GM12878 (cell line): ENCODE measurements at regions not wholly inside any gene's neighbourhood (a gene's known extent, or its start where the extent isn't known, plus 50 kb on each side); places are given as distances from the start of the nearest gene placed in this dataset.

Experiments used
- ATAC-seq: fragments of 200-7000 bp; cut with Tn5 transposase; 3 replicates; pipeline ENCODE4 v1.9.1; 2020; ENCODE audit warnings: mild to moderate bottlenecking, moderate library complexity
- BruUV-seq: library from RNA; stranded (reverse); fragments of 400-500 nt; replicated peaks from 2 replicates; lab custom pipeline; 2021; lab: Mats Ljungman, UMichigan
- CTCF ChIA-PET: fragments of 300-600 bp; sonication (Branson Sonifier 250); formaldehyde crosslinking; extraction: SDS; loops from one replicate; lab custom pipeline; 2021; ENCODE audit warnings: inconsistent platforms; lab: Yijun Ruan, JAX
- POLR2A ChIA-PET: fragments of 350-600 bp; formaldehyde crosslinking; extraction: SDS; loops from one replicate; lab custom pipeline; 2021; ENCODE audit warnings: inconsistent platforms; lab: Charles Lee
- RAD21 ChIA-PET: fragments of 300-600 bp; sonication (Branson Sonifier 250); formaldehyde crosslinking; loops from one replicate; lab custom pipeline; 2023; ENCODE audit warnings: antibody characterized with exemption; ENCODE audit not compliant: unreplicated experiment; lab: Charles Lee
- SMC1A ChIA-PET: fragments of 300-600 bp; sonication (Branson Sonifier 250); formaldehyde crosslinking; loops from one replicate; lab custom pipeline; 2023; ENCODE audit not compliant: unreplicated experiment, uncharacterized antibody; lab: Charles Lee
- DNase-seq: peaks from one replicate; pipeline ENCODE4 v3.0.0-alpha.2; 2011; ENCODE audit warnings: low read depth, low spot score
- FAIRE-seq: peaks from 3 replicates; lab custom pipeline; 2011; peaks lifted over from hg19 to GRCh38; lab: Jason Lieb, UNC
- H2AFZ ChIP-seq: 2 replicates; pipeline ENCODE4 v1.6.0; 2011; ENCODE audit warnings: low read depth, low read length, control low read depth; ENCODE audit not compliant: control insufficient read depth
- H3K27ac ChIP-seq: 2 replicates; pipeline ENCODE4 v1.5.1; 2011; ENCODE audit warnings: control low read depth; ENCODE audit not compliant: control insufficient read depth, insufficient read depth
- H3K27me3 ChIP-seq, 2 experiments: replicated peaks in 1 of 2; 2 replicates each; pipeline versions ENCODE4 v1.6.0 to v1.6.1; 2011; ENCODE audit warnings: low read length in 1 of 2; ENCODE audit not compliant: control insufficient read depth in 2 of 2, insufficient read depth in 2 of 2
- H3K36me3 ChIP-seq, 2 experiments: 2 replicates each; pipeline ENCODE4 v1.5.1; 2011; ENCODE audit warnings: low read length in 1 of 2; ENCODE audit not compliant: control insufficient read depth in 2 of 2, insufficient read depth in 2 of 2
- H3K4me1 ChIP-seq: 2 replicates; pipeline ENCODE4 v1.6.1; 2011; ENCODE audit warnings: mild to moderate bottlenecking, low read length, moderate library complexity, mixed read lengths; ENCODE audit not compliant: control insufficient read depth, insufficient read depth
- H3K4me2 ChIP-seq: 2 replicates; pipeline ENCODE4 v1.6.0; 2011; ENCODE audit warnings: control low read depth; ENCODE audit not compliant: control insufficient read depth, insufficient read depth
- H3K4me3 ChIP-seq: fragments of 200-600 bp; sonication (generic); 2 replicates; pipeline ENCODE4 v1.5.1; 2016
- H3K79me2 ChIP-seq: 2 replicates; pipeline ENCODE4 v1.6.0; 2011; ENCODE audit warnings: low read length; ENCODE audit not compliant: control insufficient read depth, insufficient read depth
- H3K9ac ChIP-seq: 2 replicates; pipeline ENCODE4 v1.8.0; 2011; ENCODE audit warnings: low read length, control low read depth, mixed read lengths; ENCODE audit not compliant: control insufficient read depth, insufficient read depth
- H3K9me3 ChIP-seq: replicated peaks from 3 replicates; pipeline ENCODE4 v1.5.1; 2011; ENCODE audit warnings: mild to moderate bottlenecking, low read length; ENCODE audit not compliant: control insufficient read depth, insufficient read depth
- H4K20me1 ChIP-seq: 2 replicates; pipeline ENCODE4 v1.6.0; 2011; ENCODE audit not compliant: control insufficient read depth, insufficient read depth
- BMI1 ChIP-seq: fragments of 450-650 bp; IDR thresholded peaks from 2 replicates; pipeline ENCODE4 v1.6.1; 2016; ENCODE audit warnings: mild to moderate bottlenecking, moderate library complexity, borderline replicate concordance
- CBX3 ChIP-seq: fragments of 200-600 bp; sonication (generic); IDR thresholded peaks from 2 replicates; pipeline ENCODE4 v1.6.1; 2016; ENCODE audit warnings: low read depth, borderline replicate concordance
- EGR1 ChIP-seq, 2 experiments: IDR thresholded peaks; 1 replicate in 1 of 2; 2 replicates in 1 of 2; pipeline ENCODE4 v1.6.1; 2011 to 2012; ENCODE audit warnings: low read depth in 2 of 2, low read length in 2 of 2, borderline replicate concordance in 1 of 2, mild to moderate bottlenecking in 1 of 2, moderate library complexity in 1 of 2
- IKZF1 ChIP-seq: fragments of 450-650 bp; conservative IDR thresholded peaks from 2 replicates; pipeline ENCODE4 v1.6.1; 2017; ENCODE audit warnings: antibody characterized with exemption, mild to moderate bottlenecking
- JUNB ChIP-seq: IDR thresholded peaks from 2 replicates; pipeline ENCODE4 v1.6.1; 2016; ENCODE audit warnings: antibody characterized with exemption, mild to moderate bottlenecking
- MYC ChIP-seq: IDR thresholded peaks from 2 replicates; pipeline ENCODE4 v1.6.1; 2011; ENCODE audit warnings: mild to moderate bottlenecking, low read length, moderate library complexity, inconsistent platforms; ENCODE audit not compliant: insufficient read depth, insufficient replicate concordance, insufficient read length, severe bottlenecking
- NFXL1 ChIP-seq: fragments of 450-650 bp; IDR thresholded peaks from 2 replicates; pipeline ENCODE4 v1.6.1; 2017; ENCODE audit warnings: antibody characterized with exemption, mild to moderate bottlenecking, borderline replicate concordance
- NFYB ChIP-seq: IDR thresholded peaks from 2 replicates; pipeline ENCODE4 v1.6.1; 2011; ENCODE audit warnings: low read depth, mild to moderate bottlenecking, low read length, improper control_type of control experiment, moderate library complexity; ENCODE audit not compliant: insufficient read depth
- NR2F1 ChIP-seq: fragments of 450-650 bp; conservative IDR thresholded peaks from 2 replicates; pipeline ENCODE4 v1.6.1; 2017; ENCODE audit warnings: mild to moderate bottlenecking
- RAD51 ChIP-seq: fragments of 450-650 bp; IDR thresholded peaks from 2 replicates; pipeline ENCODE4 v1.6.1; 2016; ENCODE audit warnings: moderate library complexity, mild to moderate bottlenecking, inconsistent platforms
- TCF12 ChIP-seq: IDR thresholded peaks from 2 replicates; pipeline ENCODE4 v1.6.1; 2011; ENCODE audit warnings: low read depth, mild to moderate bottlenecking, low read length
- WGBS: methylation state at CpG from one replicate; pipeline ENCODE4 v1.1.6; 2016; ENCODE audit warnings: low lambda C conversion rate; ENCODE audit not compliant: insufficient replicate concordance, insufficient coverage; ENCODE audit errors: missing lambda C conversion rate; 5-methylcytosine and 5-hydroxymethylcytosine counted together
- in situ Hi-C: fragments of 300-500 bp; cut with MboI; formaldehyde crosslinking; loops from 9 replicates; pipeline ENCODE4 v1.14.3; 2018; ENCODE audit warnings: mixed read lengths
- intact Hi-C: fragments of 100-400 bp; cut with micrococcal nuclease; formaldehyde crosslinking; loops from one replicate; pipeline ENCODE4 v1.14.2; 2022; ENCODE audit not compliant: unreplicated experiment
- TF ChIP-seq, protein P1 (sequence below): fragments of 450-650 bp; formaldehyde crosslinking; IDR thresholded peaks from 2 replicates; pipeline ENCODE4 v1.4.0; 2020; ENCODE audit warnings: mild to moderate bottlenecking, moderate library complexity
- TF ChIP-seq, protein P2 (sequence below): fragments of 450-650 bp; IDR thresholded peaks from 2 replicates; pipeline ENCODE4 v1.6.1; 2017; ENCODE audit warnings: mild to moderate bottlenecking
- TF ChIP-seq, protein P3 (sequence below): fragments of 450-650 bp; IDR thresholded peaks from 2 replicates; pipeline ENCODE4 v1.6.1; 2017; ENCODE audit warnings: low read depth, mild to moderate bottlenecking, moderate library complexity

- in situ Hi-C loops (no loop called here), intact Hi-C loops (no loop called here)
- Histone ChIP-seq H3K36me3 (no peaks in the 10 kb centered on the region), H3K27me3 (no peaks in the 10 kb centered on the region), H4K20me1 (no peaks in the 10 kb centered on the region), H3K27ac (no peak overlapping the region), H3K4me2 (no peak overlapping the region), H3K4me3 (no peak overlapping the region), H3K79me2 (no peaks in the 10 kb centered on the region), H3K9me3 (no peaks in the 10 kb centered on the region), H3K4me1 (no peaks in the 10 kb centered on the region), H3K9ac (no peak overlapping the region), H2AFZ (no peak overlapping the region)
- WGBS, result 16% methylated on average over 4 of the region's 4 CpGs
- no TSS peak for BruUV-seq
- DNase-seq (no peak), ATAC-seq (no peak), FAIRE-seq (no peak)
- CTCF ChIA-PET, result no interaction called here
- POLR2A ChIA-PET, result no interaction called here
- TF ChIP-seq, protein P1, sequence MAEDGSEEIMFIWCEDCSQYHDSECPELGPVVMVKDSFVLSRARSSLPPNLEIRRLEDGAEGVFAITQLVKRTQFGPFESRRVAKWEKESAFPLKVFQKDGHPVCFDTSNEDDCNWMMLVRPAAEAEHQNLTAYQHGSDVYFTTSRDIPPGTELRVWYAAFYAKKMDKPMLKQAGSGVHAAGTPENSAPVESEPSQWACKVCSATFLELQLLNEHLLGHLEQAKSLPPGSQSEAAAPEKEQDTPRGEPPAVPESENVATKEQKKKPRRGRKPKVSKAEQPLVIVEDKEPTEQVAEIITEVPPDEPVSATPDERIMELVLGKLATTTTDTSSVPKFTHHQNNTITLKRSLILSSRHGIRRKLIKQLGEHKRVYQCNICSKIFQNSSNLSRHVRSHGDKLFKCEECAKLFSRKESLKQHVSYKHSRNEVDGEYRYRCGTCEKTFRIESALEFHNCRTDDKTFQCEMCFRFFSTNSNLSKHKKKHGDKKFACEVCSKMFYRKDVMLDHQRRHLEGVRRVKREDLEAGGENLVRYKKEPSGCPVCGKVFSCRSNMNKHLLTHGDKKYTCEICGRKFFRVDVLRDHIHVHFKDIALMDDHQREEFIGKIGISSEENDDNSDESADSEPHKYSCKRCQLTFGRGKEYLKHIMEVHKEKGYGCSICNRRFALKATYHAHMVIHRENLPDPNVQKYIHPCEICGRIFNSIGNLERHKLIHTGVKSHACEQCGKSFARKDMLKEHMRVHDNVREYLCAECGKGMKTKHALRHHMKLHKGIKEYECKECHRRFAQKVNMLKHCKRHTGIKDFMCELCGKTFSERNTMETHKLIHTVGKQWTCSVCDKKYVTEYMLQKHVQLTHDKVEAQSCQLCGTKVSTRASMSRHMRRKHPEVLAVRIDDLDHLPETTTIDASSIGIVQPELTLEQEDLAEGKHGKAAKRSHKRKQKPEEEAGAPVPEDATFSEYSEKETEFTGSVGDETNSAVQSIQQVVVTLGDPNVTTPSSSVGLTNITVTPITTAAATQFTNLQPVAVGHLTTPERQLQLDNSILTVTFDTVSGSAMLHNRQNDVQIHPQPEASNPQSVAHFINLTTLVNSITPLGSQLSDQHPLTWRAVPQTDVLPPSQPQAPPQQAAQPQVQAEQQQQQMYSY (CRISPR knock-in tag), result no peak
- TF ChIP-seq NFXL1 (no peak), IKZF1 (no peak), NR2F1 (no peak), BMI1 (no peak), CBX3 (no peak), EGR1 (IDR thresholded peaks at IDR 0.05; ENCODE audit: borderline replicate concordance in 1 of 2, low read depth in 2 of 2, low read length in 2 of 2) (no peak), MYC (no peak), JUNB (no peak), RAD51 (no peak), NFYB (no peak), TCF12 (no peak)
- TF ChIP-seq, protein P2, sequence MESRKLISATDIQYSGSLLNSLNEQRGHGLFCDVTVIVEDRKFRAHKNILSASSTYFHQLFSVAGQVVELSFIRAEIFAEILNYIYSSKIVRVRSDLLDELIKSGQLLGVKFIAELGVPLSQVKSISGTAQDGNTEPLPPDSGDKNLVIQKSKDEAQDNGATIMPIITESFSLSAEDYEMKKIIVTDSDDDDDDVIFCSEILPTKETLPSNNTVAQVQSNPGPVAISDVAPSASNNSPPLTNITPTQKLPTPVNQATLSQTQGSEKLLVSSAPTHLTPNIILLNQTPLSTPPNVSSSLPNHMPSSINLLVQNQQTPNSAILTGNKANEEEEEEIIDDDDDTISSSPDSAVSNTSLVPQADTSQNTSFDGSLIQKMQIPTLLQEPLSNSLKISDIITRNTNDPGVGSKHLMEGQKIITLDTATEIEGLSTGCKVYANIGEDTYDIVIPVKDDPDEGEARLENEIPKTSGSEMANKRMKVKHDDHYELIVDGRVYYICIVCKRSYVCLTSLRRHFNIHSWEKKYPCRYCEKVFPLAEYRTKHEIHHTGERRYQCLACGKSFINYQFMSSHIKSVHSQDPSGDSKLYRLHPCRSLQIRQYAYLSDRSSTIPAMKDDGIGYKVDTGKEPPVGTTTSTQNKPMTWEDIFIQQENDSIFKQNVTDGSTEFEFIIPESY, result no peak
- TF ChIP-seq, protein P3, sequence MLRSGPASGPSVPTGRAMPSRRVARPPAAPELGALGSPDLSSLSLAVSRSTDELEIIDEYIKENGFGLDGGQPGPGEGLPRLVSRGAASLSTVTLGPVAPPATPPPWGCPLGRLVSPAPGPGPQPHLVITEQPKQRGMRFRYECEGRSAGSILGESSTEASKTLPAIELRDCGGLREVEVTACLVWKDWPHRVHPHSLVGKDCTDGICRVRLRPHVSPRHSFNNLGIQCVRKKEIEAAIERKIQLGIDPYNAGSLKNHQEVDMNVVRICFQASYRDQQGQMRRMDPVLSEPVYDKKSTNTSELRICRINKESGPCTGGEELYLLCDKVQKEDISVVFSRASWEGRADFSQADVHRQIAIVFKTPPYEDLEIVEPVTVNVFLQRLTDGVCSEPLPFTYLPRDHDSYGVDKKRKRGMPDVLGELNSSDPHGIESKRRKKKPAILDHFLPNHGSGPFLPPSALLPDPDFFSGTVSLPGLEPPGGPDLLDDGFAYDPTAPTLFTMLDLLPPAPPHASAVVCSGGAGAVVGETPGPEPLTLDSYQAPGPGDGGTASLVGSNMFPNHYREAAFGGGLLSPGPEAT, result no peak
- RAD21 ChIA-PET, result no interaction called here
- SMC1A ChIA-PET, result no interaction called here
These were observed 114.3 kb upstream of the SLC24A3 start for GRCh38 chr20:19098117-19098516.
